ENCODE measurements at regions not wholly inside any gene's neighbourhood (a gene's known extent, or its start where the extent isn't known, plus 50 kb on each side); places are given as distances from the start of the nearest gene placed in this dataset.

- H3K27ac Mint-ChIP-seq (ENCODE audit: unreplicated experiment) = no peak overlapping the region
- no peak for TF ChIP-seq CTCF (conservative IDR thresholded peaks at IDR 0.05)
- no peaks in the 10 kb centered on the region for H3K36me3 Mint-ChIP-seq (ENCODE audit: low read depth)
- peaks cover 2% of the 10 kb centered on the region for H3K9me3 Mint-ChIP-seq
- peaks cover 9% of the 10 kb centered on the region for H3K4me1 Mint-ChIP-seq
- no peak overlapping the region for H3K4me3 Mint-ChIP-seq
- DNase-seq (ENCODE audit: low read depth, low spot score) = no peak
- no peaks in the 10 kb centered on the region for H3K27me3 Mint-ChIP-seq (ENCODE audit: low read depth)
These were observed 73.5 kb upstream of the TENM4 start for GRCh38 chr11:79514290-79514689.

- Mint-ChIP-seq H3K27me3 (ENCODE audit: low read depth) (no peaks in the 10 kb centered on the region), H3K27ac (ENCODE audit: unreplicated experiment) (no peak overlapping the region), H3K4me3 (no peak overlapping the region), H3K4me1 (peaks cover 9% of the 10 kb centered on the region), H3K9me3 (peaks cover 2% of the 10 kb centered on the region), H3K36me3 (ENCODE audit: low read depth) (no peaks in the 10 kb centered on the region)
- no peak for TF ChIP-seq CTCF (conservative IDR thresholded peaks at IDR 0.05)
- no peak for DNase-seq (ENCODE audit: low read depth, low spot score)
These were observed 72.1 kb upstream of the TENM4 start for GRCh38 chr11:79512706-79513469.

DNA sequence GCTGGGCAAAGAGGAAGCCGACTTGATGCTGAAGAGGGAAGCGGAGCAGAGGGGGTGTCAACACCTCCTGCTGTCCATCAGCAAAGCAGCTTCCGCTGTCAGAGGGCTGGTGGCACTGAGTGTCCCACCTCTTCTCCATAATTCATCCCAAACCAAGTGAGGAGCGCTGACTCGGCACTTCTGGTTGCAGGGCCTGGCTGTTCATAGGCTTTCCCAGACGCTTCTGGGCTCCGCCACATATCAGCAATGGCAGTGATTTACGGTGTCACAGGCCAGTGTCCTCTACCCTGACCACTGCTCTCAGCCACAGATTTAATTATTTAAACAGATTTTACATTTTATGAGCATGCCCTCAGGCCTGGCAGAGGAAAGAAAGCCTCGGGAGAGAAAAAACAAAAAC is 70.1 kb upstream of the TENM4 start:
- TF ChIP-seq CTCF (conservative IDR thresholded peaks at IDR 0.05) = no peak
- no peaks in the 10 kb centered on the region for H3K27me3 Mint-ChIP-seq (ENCODE audit: low read depth)
- H3K27ac Mint-ChIP-seq (ENCODE audit: unreplicated experiment) = peak overlapping the region; percentile 37
- DNase-seq (ENCODE audit: low read depth, low spot score) = no peak
- H3K36me3 Mint-ChIP-seq (ENCODE audit: low read depth) = no peaks in the 10 kb centered on the region
- H3K4me3 Mint-ChIP-seq = no peak overlapping the region
- peaks cover 6% of the 10 kb centered on the region for H3K4me1 Mint-ChIP-seq
- H3K9me3 Mint-ChIP-seq = no peaks in the 10 kb centered on the region

DNA sequence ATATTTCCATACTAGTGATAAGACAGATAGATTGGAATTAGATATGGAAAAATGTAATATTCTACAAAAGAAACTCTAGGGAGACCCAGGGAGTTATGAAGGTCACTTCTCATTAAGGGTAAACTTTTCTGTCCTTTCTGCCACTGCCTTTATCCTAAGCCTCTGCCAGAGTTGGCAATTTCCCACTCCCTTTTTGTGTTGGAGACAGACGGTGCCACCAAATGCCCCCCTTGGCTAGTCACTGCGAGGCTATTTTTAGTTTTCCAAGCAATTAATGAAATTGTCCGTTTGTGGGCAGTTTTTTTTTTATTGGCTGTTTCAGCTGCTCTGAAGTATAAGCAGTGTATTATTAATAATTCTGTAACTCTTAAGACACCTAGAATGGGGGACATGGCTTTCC is 67.6 kb upstream of the TENM4 start:
- Mint-ChIP-seq H3K27ac (ENCODE audit: unreplicated experiment) (no peak overlapping the region), H3K36me3 (ENCODE audit: low read depth) (no peaks in the 10 kb centered on the region), H3K27me3 (ENCODE audit: low read depth) (no peaks in the 10 kb centered on the region), H3K4me1 (no peaks in the 10 kb centered on the region), H3K9me3 (no peaks in the 10 kb centered on the region), H3K4me3 (no peak overlapping the region)
- TF ChIP-seq CTCF (conservative IDR thresholded peaks at IDR 0.05) = no peak
- DNase-seq (ENCODE audit: low read depth, low spot score) = no peak

- Mint-ChIP-seq H3K4me1 (no peaks in the 10 kb centered on the region), H3K36me3 (ENCODE audit: low read depth) (no peaks in the 10 kb centered on the region), H3K27me3 (ENCODE audit: low read depth) (no peaks in the 10 kb centered on the region), H3K9me3 (no peaks in the 10 kb centered on the region), H3K4me3 (no peak overlapping the region), H3K27ac (ENCODE audit: unreplicated experiment) (peak overlapping the region; percentile 32)
- TF ChIP-seq CTCF (conservative IDR thresholded peaks at IDR 0.05) = no peak
- DNase-seq (ENCODE audit: low read depth, low spot score) = no peak
These were observed 66.9 kb upstream of the TENM4 start for GRCh38 chr11:79507706-79508105.

Data from neural crest cell (in vitro differentiated cells).